Epithelial cell of proximal tubule (primary cell): ENCODE measurements at regions not wholly inside any gene's neighbourhood (a gene's known extent, or its start where the extent isn't known, plus 50 kb on each side); places are given as distances from the start of the nearest gene placed in this dataset.
A peak's percentile ranks its signal among the peaks of the same experiment; 100 is the strongest.

Experiments used
- DNase-seq: peaks from one replicate; pipeline ENCODE4 v3.0.0-alpha.2; 2011; ENCODE audit warnings: low read depth
- H3K4me3 ChIP-seq: 2 replicates; pipeline ENCODE4 v1.5.1; 2011; ENCODE audit warnings: low read depth, mild to moderate bottlenecking, low read length
- TF ChIP-seq, protein P1 (sequence below): conservative IDR thresholded peaks from 2 replicates; pipeline ENCODE4 v1.5.1; 2012; ENCODE audit warnings: low read depth, mild to moderate bottlenecking, low read length

DNA sequence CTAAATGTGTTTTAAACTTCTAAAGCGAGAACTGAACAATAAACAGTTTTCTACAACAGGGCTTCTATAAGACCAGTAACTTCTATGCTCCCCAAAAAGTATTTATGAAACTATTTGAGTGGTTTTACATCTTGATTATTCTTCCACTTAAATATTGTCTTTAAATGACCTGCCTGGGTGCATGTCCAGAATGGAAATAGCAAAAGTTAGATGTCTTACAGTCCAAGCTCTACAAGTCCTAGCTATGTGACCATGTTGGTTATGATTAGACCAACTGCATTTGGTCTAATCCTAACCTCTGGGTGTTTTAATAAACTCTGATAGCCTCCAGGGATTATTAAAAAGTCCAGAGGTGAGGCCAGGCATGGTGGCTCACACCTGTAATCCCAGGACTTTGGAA lies 79.0 kb upstream of the ATXN3L start:
- no peak for DNase-seq
- no peak overlapping the region for H3K4me3 ChIP-seq
- TF ChIP-seq, protein P1, sequence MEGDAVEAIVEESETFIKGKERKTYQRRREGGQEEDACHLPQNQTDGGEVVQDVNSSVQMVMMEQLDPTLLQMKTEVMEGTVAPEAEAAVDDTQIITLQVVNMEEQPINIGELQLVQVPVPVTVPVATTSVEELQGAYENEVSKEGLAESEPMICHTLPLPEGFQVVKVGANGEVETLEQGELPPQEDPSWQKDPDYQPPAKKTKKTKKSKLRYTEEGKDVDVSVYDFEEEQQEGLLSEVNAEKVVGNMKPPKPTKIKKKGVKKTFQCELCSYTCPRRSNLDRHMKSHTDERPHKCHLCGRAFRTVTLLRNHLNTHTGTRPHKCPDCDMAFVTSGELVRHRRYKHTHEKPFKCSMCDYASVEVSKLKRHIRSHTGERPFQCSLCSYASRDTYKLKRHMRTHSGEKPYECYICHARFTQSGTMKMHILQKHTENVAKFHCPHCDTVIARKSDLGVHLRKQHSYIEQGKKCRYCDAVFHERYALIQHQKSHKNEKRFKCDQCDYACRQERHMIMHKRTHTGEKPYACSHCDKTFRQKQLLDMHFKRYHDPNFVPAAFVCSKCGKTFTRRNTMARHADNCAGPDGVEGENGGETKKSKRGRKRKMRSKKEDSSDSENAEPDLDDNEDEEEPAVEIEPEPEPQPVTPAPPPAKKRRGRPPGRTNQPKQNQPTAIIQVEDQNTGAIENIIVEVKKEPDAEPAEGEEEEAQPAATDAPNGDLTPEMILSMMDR: no peak

DNA sequence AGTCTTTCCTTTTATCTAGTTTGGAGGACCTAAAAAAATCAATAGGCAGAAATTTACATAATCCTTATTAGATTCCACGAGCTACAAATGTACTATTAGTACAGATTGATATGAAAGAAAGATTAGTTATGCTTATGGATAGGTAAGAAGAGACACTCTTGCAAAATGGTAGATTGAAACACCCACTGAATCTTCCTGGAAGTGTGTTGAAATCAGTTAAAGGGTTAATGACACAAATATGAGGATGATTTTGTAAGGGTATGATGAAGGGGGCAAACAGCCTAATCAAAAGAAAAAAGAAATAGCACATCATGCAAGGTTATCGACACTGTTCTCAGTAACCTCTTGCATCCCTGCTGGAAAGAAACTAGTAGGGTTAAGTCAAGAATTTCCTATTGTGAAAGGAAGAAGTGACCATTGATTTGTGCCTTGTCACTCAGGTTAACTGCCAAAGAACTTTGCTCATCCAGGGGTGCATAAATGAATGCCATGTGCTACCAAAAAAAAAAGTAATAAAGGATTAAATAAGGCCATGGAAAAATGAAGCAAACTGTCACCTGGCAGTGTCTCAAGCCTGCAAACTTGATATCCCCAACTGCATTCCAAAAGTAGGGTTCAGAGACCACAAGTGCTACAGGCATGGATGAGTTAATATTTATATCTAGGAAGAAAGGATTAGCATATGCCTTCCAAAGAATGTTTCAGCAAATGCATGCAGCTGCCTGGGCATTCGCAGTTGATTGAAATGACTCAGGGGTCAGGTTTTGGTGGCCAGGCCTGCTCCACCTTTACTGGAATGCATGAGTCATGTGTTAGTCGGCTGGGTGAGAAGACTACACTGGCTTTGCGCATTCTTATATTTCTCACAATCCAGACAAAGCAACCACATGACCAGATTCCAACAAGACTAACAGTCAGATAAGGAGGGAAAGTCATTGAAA lies 78.3 kb upstream of the ATXN3L start:
- H3K4me3 ChIP-seq: no peak overlapping the region
- TF ChIP-seq, protein P1: no peak
- peak; percentile 92 for DNase-seq

- TF ChIP-seq, protein P1: no peak
- no peak overlapping the region for H3K4me3 ChIP-seq
- DNase-seq: no peak
These were observed 77.1 kb upstream of the ATXN3L start for GRCh38 chrX:13396924-13397323.

DNA sequence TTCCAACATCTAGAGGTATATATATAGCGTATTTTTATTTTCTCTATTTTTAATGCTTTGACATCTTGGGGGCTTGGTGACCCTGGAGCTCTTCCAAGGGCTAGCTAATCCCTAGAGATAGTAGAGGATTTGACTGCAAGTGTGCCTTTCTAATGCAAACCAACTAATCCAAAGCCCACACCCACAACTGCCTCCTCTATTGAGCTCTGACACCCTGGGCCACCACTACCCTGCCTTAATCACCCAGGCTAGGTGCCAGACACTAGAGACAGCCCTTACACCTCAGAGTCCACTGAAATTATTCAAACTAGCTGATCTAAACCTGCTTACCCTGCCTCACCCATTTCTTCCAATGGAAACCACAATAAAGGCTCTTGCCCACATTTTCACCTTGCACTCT lies 69.6 kb upstream of the ATXN3L start:
- no peak for DNase-seq
- TF ChIP-seq, protein P1: no peak
- H3K4me3 ChIP-seq: no peak overlapping the region

DNA sequence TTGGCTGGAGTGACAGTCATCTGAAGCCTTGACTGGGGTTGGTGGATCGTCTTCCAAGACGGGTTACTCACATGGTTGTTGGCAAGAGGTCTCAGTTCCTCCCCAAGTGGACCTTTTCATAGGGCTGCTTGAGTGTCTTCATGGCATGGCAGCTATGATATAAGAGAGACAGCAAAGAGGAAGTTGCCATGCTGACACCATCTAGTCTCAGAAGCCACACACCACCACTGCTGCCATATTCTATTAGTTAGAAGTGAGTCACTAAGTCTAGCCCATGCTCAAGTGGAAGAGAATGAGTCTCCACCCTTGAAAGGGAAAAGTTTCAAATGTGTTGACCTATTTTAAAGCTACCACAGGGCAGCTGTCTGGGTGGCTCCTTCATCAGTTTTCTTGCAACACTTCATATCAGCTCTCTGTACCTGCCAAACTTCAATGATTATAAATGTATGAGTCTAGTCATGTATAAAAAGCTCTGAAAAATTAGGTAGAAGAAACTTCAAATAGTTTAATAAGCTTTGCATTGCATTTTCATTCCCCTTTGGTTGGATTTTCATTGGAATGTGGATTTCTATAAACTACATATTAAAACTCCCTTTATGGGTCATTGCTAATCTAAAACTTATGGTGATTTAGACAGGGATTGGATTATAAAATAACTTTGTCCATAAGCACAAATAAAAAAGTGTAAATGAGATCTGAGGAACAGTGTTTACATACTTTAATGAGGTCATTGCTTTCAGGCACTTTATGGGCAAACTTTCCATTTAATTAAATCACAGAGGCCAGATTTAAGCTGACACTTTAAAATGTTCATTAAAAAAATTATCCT lies 68.0 kb upstream of the ATXN3L start:
- H3K4me3 ChIP-seq: no peak overlapping the region
- DNase-seq: no peak
- TF ChIP-seq, protein P1: no peak

GRCh38 chrX:13386636-13387035 lies 66.8 kb upstream of the ATXN3L start:
- TF ChIP-seq, protein P1: no peak
- no peak for DNase-seq
- H3K4me3 ChIP-seq: no peak overlapping the region
